GM10266 (cell line): ENCODE measurements at regions not wholly inside any gene's neighbourhood (a gene's known extent, or its start where the extent isn't known, plus 50 kb on each side); places are given as distances from the start of the nearest gene placed in this dataset.

ENCODE experiments used
- DNase-seq: peaks from one replicate; pipeline ENCODE4 v3.0.0; 2012; ENCODE audit errors: extremely low spot score
- CTCF ChIP-seq: IDR thresholded peaks from 2 replicates; pipeline ENCODE4 v1.5.1; 2012; ENCODE audit warnings: mild to moderate bottlenecking, low read depth; ENCODE audit not compliant: control insufficient read depth, insufficient read depth; ENCODE audit errors: missing control alignments

DNA sequence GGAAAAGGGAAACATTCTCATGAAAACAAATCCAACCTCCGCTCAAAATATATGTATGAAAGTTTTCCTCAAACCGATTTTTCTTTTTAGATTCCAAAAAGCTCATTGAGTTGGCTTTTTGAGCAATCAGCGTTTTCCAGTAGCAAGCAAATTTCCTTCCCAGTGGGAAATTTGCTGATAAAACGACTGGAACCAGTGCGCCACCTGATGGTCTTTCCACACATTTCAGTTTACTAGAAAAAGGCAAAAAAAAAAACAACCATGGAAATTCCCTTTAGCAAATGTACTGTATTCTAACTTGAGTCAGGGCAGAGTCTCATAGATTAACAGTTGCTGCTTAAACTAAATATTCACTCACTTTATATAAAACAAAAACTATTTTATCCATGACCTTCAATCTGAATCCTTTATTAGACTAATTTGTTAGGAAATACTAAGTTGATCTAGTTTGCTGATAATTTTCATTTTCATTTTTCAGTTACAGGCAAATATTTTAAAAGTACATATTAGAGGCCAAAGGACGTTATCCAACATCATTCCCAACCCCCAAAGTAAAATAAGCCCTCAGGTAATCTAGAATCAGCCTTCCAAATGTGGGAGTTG is 271.5 kb downstream of the FOXA2 start:
- TF ChIP-seq CTCF = peak; percentile 43
- peak; percentile 14 for DNase-seq

- no peak for TF ChIP-seq CTCF
- DNase-seq = no peak
These were observed 275.4 kb downstream of the FOXA2 start for GRCh38 chr20:22308934-22309333.

GRCh38 chr20:22307409-22307808 is 277.0 kb downstream of the FOXA2 start:
- no peak for DNase-seq
- TF ChIP-seq CTCF = no peak

DNA sequence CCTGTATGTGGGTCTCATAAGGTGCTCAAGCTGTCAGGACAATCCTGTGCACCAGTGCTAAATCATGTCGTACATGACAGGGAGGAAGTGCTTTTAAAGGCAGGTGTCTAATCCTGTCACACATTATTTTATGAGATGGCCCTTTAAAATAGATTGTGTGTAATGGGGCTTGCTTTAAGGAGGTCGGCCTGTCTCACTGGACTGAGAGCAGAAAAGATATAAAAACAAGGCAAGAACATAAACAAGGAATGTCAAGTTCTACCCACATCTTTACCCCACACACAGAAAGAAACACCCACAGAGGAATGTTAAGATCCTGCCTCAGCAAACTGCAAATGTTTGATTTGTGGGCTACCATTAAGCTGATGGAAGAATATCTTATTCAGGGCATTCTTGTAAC is 279.0 kb downstream of the FOXA2 start:
- no peak for TF ChIP-seq CTCF
- no peak for DNase-seq

DNA sequence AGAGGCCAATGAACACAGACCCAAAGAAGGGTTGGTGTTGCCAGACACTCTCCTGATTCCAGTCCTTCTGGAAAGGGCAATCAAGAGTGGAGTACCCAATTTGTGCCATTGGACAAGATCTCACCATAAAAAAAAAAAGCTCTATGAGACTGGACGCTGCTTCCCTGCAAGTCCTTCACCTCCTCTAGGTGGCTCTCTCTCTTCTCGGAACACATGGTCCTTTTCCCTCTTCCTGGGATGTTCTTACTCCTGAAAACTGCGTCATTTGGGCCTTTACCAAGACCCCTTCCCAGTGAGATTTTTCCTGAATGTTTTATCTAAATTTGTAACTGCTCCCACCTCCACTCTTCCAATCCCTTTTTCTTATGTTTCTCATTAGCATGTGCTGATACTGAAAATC is 280.8 kb downstream of the FOXA2 start:
- no peak for DNase-seq
- no peak for TF ChIP-seq CTCF

GRCh38 chr20:22302039-22302438 is 282.3 kb downstream of the FOXA2 start:
- TF ChIP-seq CTCF = no peak
- no peak for DNase-seq

DNA sequence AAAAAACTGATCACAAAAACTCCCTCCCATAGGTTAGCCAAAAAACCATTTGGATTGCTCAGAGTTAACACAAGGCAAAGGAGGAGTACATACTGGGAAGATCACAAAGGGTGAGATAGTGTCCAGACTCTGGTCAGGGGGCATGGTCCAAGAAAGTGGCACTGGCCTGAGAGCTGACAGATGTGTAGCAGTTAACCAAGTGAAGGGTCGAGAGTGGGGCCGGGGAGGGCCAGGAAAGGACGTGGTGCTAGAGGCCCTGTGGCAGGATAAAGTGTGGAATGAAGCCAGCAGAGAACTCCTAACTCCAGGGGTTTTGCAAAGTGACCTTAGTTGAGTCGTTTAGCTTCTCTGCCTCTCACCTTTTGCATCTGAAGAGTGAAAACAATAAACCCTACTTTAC is 290.5 kb downstream of the FOXA2 start:
- TF ChIP-seq CTCF = no peak

More for the DNA sequence above, 290.5 kb downstream of the FOXA2 start:
- no peak for DNase-seq
